Activated T-cell treated with anti-CD3 and anti-CD28 coated beads, Interleukin-2, amount 50 U/mL, for 72 hours (primary cell): ENCODE measurements at regions not wholly inside any gene's neighbourhood (a gene's known extent, or its start where the extent isn't known, plus 50 kb on each side); places are given as distances from the start of the nearest gene placed in this dataset.
"Not testable (repeated sequence)": the region's sequence is repeated elsewhere in the genome, so short reads cannot be mapped to it uniquely, and the experiment has no call there.

Experiments used
- ATAC-seq, 2 donors: fragments of 150-1000 bp; cut with Tn5 transposase; replicated peaks in 1 of 2; 2 replicates each; pipeline ENCODE4 v1.10.0; 2021; ENCODE audit warnings: moderate library complexity in 2 of 2, mild to moderate bottlenecking in 1 of 2
- DNase-seq, 2 donors: peaks; one replicate each; pipeline ENCODE4 v3.0.0; 2021 to 2022; ENCODE audit warnings: mixed read lengths in 1 of 2
- H3K27ac Mint-ChIP-seq: one replicate; pipeline ENCODE4 v1.8.0; 2022; ENCODE audit warnings: mild to moderate bottlenecking, moderate library complexity, mixed read lengths
- H3K27me3 Mint-ChIP-seq: one replicate; pipeline ENCODE4 v1.8.0; 2022; ENCODE audit warnings: low read depth, mixed read lengths
- H3K36me3 Mint-ChIP-seq, 2 donors: one replicate each; pipeline ENCODE4 v1.8.0; 2022; ENCODE audit warnings: mixed read lengths in 2 of 2, mild to moderate bottlenecking in 1 of 2; ENCODE audit not compliant: insufficient read depth in 2 of 2
- H3K4me1 Mint-ChIP-seq: one replicate; pipeline ENCODE4 v1.8.0; 2022; ENCODE audit warnings: low read depth, mixed read lengths
- H3K4me3 Mint-ChIP-seq, 2 donors: one replicate each; pipeline ENCODE4 v1.8.0; 2022; ENCODE audit warnings: mild to moderate bottlenecking in 2 of 2, mixed read lengths in 2 of 2, moderate library complexity in 2 of 2
- H3K9me3 Mint-ChIP-seq, 2 donors: one replicate each; pipeline ENCODE4 v1.8.0; 2022; ENCODE audit warnings: mixed read lengths in 2 of 2

- H3K27ac Mint-ChIP-seq, result no peak overlapping the region
- H3K27me3 Mint-ChIP-seq, result no peaks in the 10 kb centered on the region
- H3K4me3 Mint-ChIP-seq, result no peak overlapping the region
- ATAC-seq (no peak), DNase-seq (no peak)
- H3K4me1 Mint-ChIP-seq, result no peaks in the 10 kb centered on the region
- H3K36me3 Mint-ChIP-seq, result no peaks in the 10 kb centered on the region
- no peaks in the 10 kb centered on the region for H3K9me3 Mint-ChIP-seq
These were observed 150.4 kb downstream of the PPP1R3A start for GRCh38 chr7:113768387-113768786.

- DNase-seq (no peak), ATAC-seq (no peak)
- Mint-ChIP-seq H3K36me3 (no peaks in the 10 kb centered on the region), H3K4me1 (no peaks in the 10 kb centered on the region), H3K4me3 (no peak overlapping the region), H3K9me3 (peaks cover 0 to 2% of the 10 kb centered on the region in 2 donors), H3K27me3 (no peaks in the 10 kb centered on the region), H3K27ac (no peak overlapping the region)
These were observed 154.3 kb downstream of the PPP1R3A start for GRCh38 chr7:113764401-113765035.

- DNase-seq, result no peak
- peaks cover 0 to 2% of the 10 kb centered on the region in 2 donors for H3K9me3 Mint-ChIP-seq
- ATAC-seq, result no peak
- H3K27ac Mint-ChIP-seq, result no peak overlapping the region
- no peak overlapping the region for H3K4me3 Mint-ChIP-seq
- no peaks in the 10 kb centered on the region for H3K36me3 Mint-ChIP-seq
- H3K4me1 Mint-ChIP-seq, result no peaks in the 10 kb centered on the region
- H3K27me3 Mint-ChIP-seq, result no peaks in the 10 kb centered on the region
These were observed 155.6 kb downstream of the PPP1R3A start for GRCh38 chr7:113763226-113763625.

GRCh38 chr7:113756250-113756649 lies 162.6 kb downstream of the PPP1R3A start:
- Mint-ChIP-seq H3K4me1 (no peaks in the 10 kb centered on the region), H3K4me3 (no peak overlapping the region), H3K27me3 (no peaks in the 10 kb centered on the region), H3K36me3 (no peaks in the 10 kb centered on the region), H3K9me3 (peaks cover 4% of the 10 kb centered on the region in 2 donors), H3K27ac (no peak overlapping the region)
- DNase-seq (no peak), ATAC-seq (no peak)

GRCh38 chr7:113752689-113753088 lies 166.1 kb downstream of the PPP1R3A start:
- Mint-ChIP-seq H3K9me3 (peaks cover 2 to 6% of the 10 kb centered on the region in 2 donors), H3K4me3 (no peak overlapping the region), H3K27ac (no peak overlapping the region)

GRCh38 chr7:113752289-113752688 lies 166.5 kb downstream of the PPP1R3A start:
- peaks cover 0 to 5% of the 10 kb centered on the region in 2 donors for H3K9me3 Mint-ChIP-seq
- no peak overlapping the region for H3K4me3 Mint-ChIP-seq
- H3K36me3 Mint-ChIP-seq, result no peaks in the 10 kb centered on the region
- no peaks in the 10 kb centered on the region for H3K4me1 Mint-ChIP-seq
- DNase-seq, result no peak
- no peaks in the 10 kb centered on the region for H3K27me3 Mint-ChIP-seq
- ATAC-seq, result no peak
- H3K27ac Mint-ChIP-seq, result no peak overlapping the region

More at GRCh38 chr7:113752689-113753088, 166.1 kb downstream of the PPP1R3A start:
- no peak for DNase-seq
- no peak for ATAC-seq
- H3K27me3 Mint-ChIP-seq, result no peaks in the 10 kb centered on the region
- no peaks in the 10 kb centered on the region for H3K36me3 Mint-ChIP-seq
- H3K4me1 Mint-ChIP-seq, result no peaks in the 10 kb centered on the region

- H3K27me3 Mint-ChIP-seq, result no peaks in the 10 kb centered on the region
- no peaks in the 10 kb centered on the region for H3K36me3 Mint-ChIP-seq
- DNase-seq (no peak), ATAC-seq (no peak)
- no peaks in the 10 kb centered on the region for H3K4me1 Mint-ChIP-seq
- H3K27ac Mint-ChIP-seq, result no peak overlapping the region
- H3K9me3 Mint-ChIP-seq, result peaks cover 0 to 1% of the 10 kb centered on the region in 2 donors
- no peak overlapping the region for H3K4me3 Mint-ChIP-seq
These were observed 167.3 kb downstream of the PPP1R3A start for GRCh38 chr7:113751547-113751946.

GRCh38 chr7:113748385-113748784 lies 170.4 kb downstream of the PPP1R3A start:
- H3K4me1 Mint-ChIP-seq, H3K4me3 Mint-ChIP-seq, ATAC-seq, H3K27me3 Mint-ChIP-seq, H3K9me3 Mint-ChIP-seq, H3K27ac Mint-ChIP-seq, DNase-seq, H3K36me3 Mint-ChIP-seq: not testable (repeated sequence)

- not testable (repeated sequence) for H3K27me3 Mint-ChIP-seq, H3K4me3 Mint-ChIP-seq, ATAC-seq, DNase-seq, H3K4me1 Mint-ChIP-seq, H3K36me3 Mint-ChIP-seq, H3K27ac Mint-ChIP-seq, H3K9me3 Mint-ChIP-seq
These were observed 175.8 kb downstream of the PPP1R3A start for GRCh38 chr7:113742946-113743431.

GRCh38 chr7:113742377-113742776 lies 176.4 kb downstream of the PPP1R3A start:
- H3K9me3 Mint-ChIP-seq, result peaks cover 6 to 7% of the 10 kb centered on the region in 2 donors
- H3K27me3 Mint-ChIP-seq, result no peaks in the 10 kb centered on the region
- no peaks in the 10 kb centered on the region for H3K4me1 Mint-ChIP-seq
- DNase-seq (no peak), ATAC-seq (no peak)
- no peaks in the 10 kb centered on the region for H3K36me3 Mint-ChIP-seq
- H3K27ac Mint-ChIP-seq, result no peak overlapping the region
- H3K4me3 Mint-ChIP-seq, result no peak overlapping the region

GRCh38 chr7:113731571-113731970 lies 187.2 kb downstream of the PPP1R3A start:
- DNase-seq (no peak), ATAC-seq (no peak)
- H3K27ac Mint-ChIP-seq, result no peak overlapping the region
- no peaks in the 10 kb centered on the region for H3K9me3 Mint-ChIP-seq
- H3K27me3 Mint-ChIP-seq, result no peaks in the 10 kb centered on the region
- no peak overlapping the region for H3K4me3 Mint-ChIP-seq
- H3K36me3 Mint-ChIP-seq, result no peaks in the 10 kb centered on the region
- no peaks in the 10 kb centered on the region for H3K4me1 Mint-ChIP-seq

GRCh38 chr7:113730309-113730955 lies 188.4 kb downstream of the PPP1R3A start:
- Mint-ChIP-seq H3K36me3 (no peaks in the 10 kb centered on the region), H3K27me3 (no peaks in the 10 kb centered on the region), H3K4me3 (no peak overlapping the region), H3K9me3 (no peaks in the 10 kb centered on the region), H3K27ac (no peak overlapping the region), H3K4me1 (no peaks in the 10 kb centered on the region)
- no peak for DNase-seq
- ATAC-seq, result peak; percentile 41 to 50

GRCh38 chr7:113727486-113727885 lies 191.3 kb downstream of the PPP1R3A start:
- Mint-ChIP-seq H3K4me3 (no peak overlapping the region), H3K36me3 (no peaks in the 10 kb centered on the region), H3K9me3 (no peaks in the 10 kb centered on the region), H3K27ac (no peak overlapping the region), H3K4me1 (no peaks in the 10 kb centered on the region), H3K27me3 (no peaks in the 10 kb centered on the region)
- no peak for DNase-seq
- ATAC-seq, result no peak

- H3K27me3 Mint-ChIP-seq, result no peaks in the 10 kb centered on the region
- H3K27ac Mint-ChIP-seq, result no peak overlapping the region
- DNase-seq (no peak), ATAC-seq (no peak)
- no peaks in the 10 kb centered on the region for H3K4me1 Mint-ChIP-seq
- no peak overlapping the region for H3K4me3 Mint-ChIP-seq
- no peaks in the 10 kb centered on the region for H3K36me3 Mint-ChIP-seq
- H3K9me3 Mint-ChIP-seq, result no peaks in the 10 kb centered on the region
These were observed 196.8 kb downstream of the PPP1R3A start for GRCh38 chr7:113722006-113722405.
